Neural cell (in vitro differentiated cells): ENCODE measurements at regions not wholly inside any gene's neighbourhood (a gene's known extent, or its start where the extent isn't known, plus 50 kb on each side); places are given as distances from the start of the nearest gene placed in this dataset.

Experiments used
- H2AFZ ChIP-seq: fragments of 200-600, 300-800 bp; sonication (generic), shearing (Covaris generic); 2 replicates; pipeline ENCODE4 v1.6.0; 2014; ENCODE audit warnings: low read depth, mild to moderate bottlenecking, antibody characterized with exemption, low read length, moderate library complexity
- H3F3A ChIP-seq: fragments of 200-600 bp; shearing (Covaris generic); 2 replicates; pipeline ENCODE4 v1.6.1; 2016; ENCODE audit warnings: mild to moderate bottlenecking, moderate library complexity, mixed read lengths, antibody characterized with exemption, low read length; ENCODE audit not compliant: insufficient read depth, poor library complexity, severe bottlenecking
- H3K27ac ChIP-seq: fragments of 200-600, 300-800 bp; sonication (generic), shearing (Covaris generic); 2 replicates; pipeline ENCODE4 v1.5.1; 2014; ENCODE audit warnings: mild to moderate bottlenecking, low read length, moderate library complexity
- H3K27me3 ChIP-seq: fragments of 300-800, 200-600 bp; sonication (generic), shearing (Covaris generic); 2 replicates; pipeline ENCODE4 v1.6.0; 2014; ENCODE audit warnings: mild to moderate bottlenecking, low read depth, low read length, moderate library complexity; ENCODE audit not compliant: insufficient read depth
- H3K36me3 ChIP-seq: fragments of 300-800, 200-600 bp; sonication (generic), shearing (Covaris generic); 2 replicates; pipeline ENCODE4 v1.5.1; 2014; ENCODE audit warnings: mild to moderate bottlenecking, antibody characterized with exemption, low read length, moderate library complexity; ENCODE audit not compliant: insufficient read depth
- H3K4me2 ChIP-seq: fragments of 300-800, 200-600 bp; sonication (generic), shearing (Covaris generic); 2 replicates; pipeline ENCODE4 v1.6.0; 2014; ENCODE audit warnings: mild to moderate bottlenecking, low read length
- H3K4me3 ChIP-seq: fragments of 300-800, 200-600 bp; sonication (generic), shearing (Covaris generic); 2 replicates; pipeline ENCODE4 v1.5.1; 2014; ENCODE audit warnings: mild to moderate bottlenecking, low read length, moderate library complexity
- H3K79me2 ChIP-seq: fragments of 200-600 bp; shearing (Covaris generic); replicated peaks from 2 replicates; pipeline ENCODE4 v1.6.0; 2014; ENCODE audit warnings: mild to moderate bottlenecking, low read length, moderate library complexity; ENCODE audit not compliant: insufficient read depth
- H3K9ac ChIP-seq: fragments of 300-800, 200-600 bp; sonication (generic), shearing (Covaris generic); 2 replicates; pipeline ENCODE4 v1.6.1; 2016; ENCODE audit warnings: mild to moderate bottlenecking, low read length, mixed read lengths
- H3K9me2 ChIP-seq: fragments of 200-600 bp; shearing (Covaris generic); 2 replicates; pipeline ENCODE4 v1.6.1; 2016; ENCODE audit warnings: mild to moderate bottlenecking, low read length, mixed read lengths; ENCODE audit not compliant: insufficient read depth
- H3K9me3 ChIP-seq: fragments of 200-600, 300-800 bp; sonication (generic), shearing (Covaris generic); 2 replicates; pipeline ENCODE4 v1.6.1; 2016; ENCODE audit warnings: mild to moderate bottlenecking, mixed run types, low read length, moderate library complexity, mixed read lengths
- H4K20me1 ChIP-seq: fragments of 200-600 bp; shearing (Covaris generic); 2 replicates; pipeline ENCODE4 v1.6.1; 2016; ENCODE audit warnings: mild to moderate bottlenecking, mixed run types; ENCODE audit not compliant: insufficient read depth
- CTCF ChIP-seq: fragments of 450-650 bp; IDR thresholded peaks from 2 replicates; pipeline ENCODE4 v1.5.1; 2014; ENCODE audit warnings: antibody characterized with exemption, mild to moderate bottlenecking, moderate library complexity; ENCODE audit not compliant: poor library complexity, severe bottlenecking
- EP300 ChIP-seq: fragments of 450-650 bp; conservative IDR thresholded peaks from 2 replicates; pipeline ENCODE4 v1.6.1; 2014; ENCODE audit warnings: antibody characterized with exemption, mild to moderate bottlenecking, moderate library complexity; ENCODE audit not compliant: poor library complexity, severe bottlenecking
- EZH2 ChIP-seq: fragments of 200-600, 300-800 bp; shearing (Covaris generic), sonication (generic); IDR thresholded peaks from 2 replicates; pipeline ENCODE4 v1.6.1; 2014; ENCODE audit warnings: antibody characterized with exemption, low read length, borderline replicate concordance, mild to moderate bottlenecking; ENCODE audit not compliant: insufficient read depth, poor library complexity, severe bottlenecking
- MXI1 ChIP-seq: fragments of 450-650 bp; conservative IDR thresholded peaks from 2 replicates; pipeline ENCODE4 v1.6.1; 2014; ENCODE audit warnings: antibody characterized with exemption, mild to moderate bottlenecking; ENCODE audit not compliant: poor library complexity, severe bottlenecking
- POLR2AphosphoS5 ChIP-seq: IDR thresholded peaks from 2 replicates; pipeline ENCODE4 v1.6.1; 2012
- RAD21 ChIP-seq: fragments of 450-650 bp; conservative IDR thresholded peaks from 2 replicates; pipeline ENCODE4 v1.6.1; 2014; ENCODE audit warnings: antibody characterized with exemption, mild to moderate bottlenecking, moderate library complexity
- REST ChIP-seq: IDR thresholded peaks from 2 replicates; pipeline ENCODE4 v1.6.1; 2012; ENCODE audit warnings: borderline replicate concordance
- SMC3 ChIP-seq: fragments of 450-650 bp; conservative IDR thresholded peaks from 2 replicates; pipeline ENCODE4 v1.6.1; 2014; ENCODE audit warnings: antibody characterized with exemption, mild to moderate bottlenecking, moderate library complexity; ENCODE audit not compliant: poor library complexity
- TAF1 ChIP-seq: IDR thresholded peaks from 2 replicates; pipeline ENCODE4 v1.6.1; 2012; ENCODE audit warnings: low read depth

- H3K9me2 ChIP-seq = no peaks in the 10 kb centered on the region
- H3K27ac ChIP-seq = no peak overlapping the region
- no peak for TF ChIP-seq TAF1
- no peak for TF ChIP-seq RAD21
- no peak for TF ChIP-seq CTCF
- TF ChIP-seq POLR2AphosphoS5 = no peak
- no peak for TF ChIP-seq SMC3
- no peak for TF ChIP-seq REST
- no peak for TF ChIP-seq EZH2
- TF ChIP-seq EP300 = no peak
- TF ChIP-seq MXI1 = no peak
- H3K9me3 ChIP-seq = no peaks in the 10 kb centered on the region
- no peaks in the 10 kb centered on the region for H3K36me3 ChIP-seq
- no peak overlapping the region for H3K9ac ChIP-seq
- no peak overlapping the region for H3K4me3 ChIP-seq
- H2AFZ ChIP-seq = no peak overlapping the region
- H3K27me3 ChIP-seq = no peaks in the 10 kb centered on the region
- no peaks in the 10 kb centered on the region for H3F3A ChIP-seq
- H3K79me2 ChIP-seq = no peaks in the 10 kb centered on the region
- no peak overlapping the region for H3K4me2 ChIP-seq
- no peaks in the 10 kb centered on the region for H4K20me1 ChIP-seq
Measured at GRCh38 chr10:1960982-1961381, 223.7 kb upstream of the ADARB2 start.

GRCh38 chr10:1957057-1957456 lies 219.7 kb upstream of the ADARB2 start:
- no peaks in the 10 kb centered on the region for H3K9me2 ChIP-seq
- H3K36me3 ChIP-seq = no peaks in the 10 kb centered on the region
- TF ChIP-seq CTCF (no peak), EZH2 (no peak)
- no peak overlapping the region for H3K27ac ChIP-seq
- no peak overlapping the region for H3K4me2 ChIP-seq
- no peaks in the 10 kb centered on the region for H4K20me1 ChIP-seq
- H3K9ac ChIP-seq = no peak overlapping the region
- no peaks in the 10 kb centered on the region for H3K27me3 ChIP-seq
- no peak overlapping the region for H3K4me3 ChIP-seq
- no peaks in the 10 kb centered on the region for H3K79me2 ChIP-seq
- H3F3A ChIP-seq = no peaks in the 10 kb centered on the region
- no peaks in the 10 kb centered on the region for H3K9me3 ChIP-seq
- H2AFZ ChIP-seq = no peak overlapping the region
